Natural killer cell (primary cell): ENCODE measurements at regions not wholly inside any gene's neighbourhood (a gene's known extent, or its start where the extent isn't known, plus 50 kb on each side); places are given as distances from the start of the nearest gene placed in this dataset.

Experiments
- ATAC-seq, 3 donors: fragments of 150-1000 bp in 2 of 3; fragments of 200-7000 bp in 1 of 3; cut with Tn5 transposase; 1 replicate in 1 of 3; 2 replicates in 2 of 3; pipeline ENCODE4 v1.10.0; 2021; ENCODE audit warnings: mild to moderate bottlenecking in 2 of 3, moderate library complexity in 2 of 3
- DNase-seq, 2 donors: peaks; one replicate each; pipeline versions ENCODE4 v3.0.0 to v3.0.0-alpha.2; 2013 to 2021; ENCODE audit warnings: mixed read lengths in 1 of 2
- H3K27ac ChIP-seq: one replicate; pipeline ENCODE4 v1.5.1; 2013; ENCODE audit warnings: mild to moderate bottlenecking, low read length
- H3K27me3 ChIP-seq: one replicate; pipeline ENCODE4 v1.6.1; 2013; ENCODE audit warnings: low read length; ENCODE audit not compliant: control insufficient read depth, insufficient read depth
- H3K36me3 ChIP-seq: one replicate; pipeline ENCODE4 v1.6.1; 2013; ENCODE audit warnings: low read length; ENCODE audit not compliant: control insufficient read depth, insufficient read depth
- H3K4me1 ChIP-seq: one replicate; pipeline ENCODE4 v1.6.1; 2013; ENCODE audit warnings: low read length; ENCODE audit not compliant: control insufficient read depth, insufficient read depth
- H3K4me3 ChIP-seq: one replicate; pipeline ENCODE4 v1.5.1; 2013; ENCODE audit warnings: low read length
- H3K9me3 ChIP-seq: one replicate; pipeline ENCODE4 v1.6.1; 2013; ENCODE audit warnings: low read length; ENCODE audit not compliant: control insufficient read depth, insufficient read depth
- H3K27ac Mint-ChIP-seq, 2 donors: one replicate each; pipeline ENCODE4 v1.8.0; 2022; ENCODE audit warnings: mild to moderate bottlenecking in 2 of 2, mixed read lengths in 2 of 2, moderate library complexity in 1 of 2
- H3K27me3 Mint-ChIP-seq, 2 donors: one replicate each; pipeline ENCODE4 v1.8.0; 2022; ENCODE audit warnings: low read depth in 2 of 2, mixed read lengths in 2 of 2
- H3K36me3 Mint-ChIP-seq: one replicate; pipeline ENCODE4 v1.8.0; 2022; ENCODE audit warnings: mixed read lengths
- H3K4me1 Mint-ChIP-seq, 2 donors: one replicate each; pipeline ENCODE4 v1.8.0; 2022; ENCODE audit warnings: mixed read lengths in 2 of 2
- H3K4me3 Mint-ChIP-seq: one replicate; pipeline ENCODE4 v1.8.0; 2022; ENCODE audit warnings: mild to moderate bottlenecking, moderate library complexity, mixed read lengths
- H3K9me3 Mint-ChIP-seq, 2 donors: one replicate each; pipeline ENCODE4 v1.8.0; 2022; ENCODE audit warnings: mixed read lengths in 2 of 2
- WGBS: methylation state at CpG from one replicate; pipeline ENCODE4 v1.1.7; 2013; ENCODE audit warnings: missing lambda C conversion rate; ENCODE audit not compliant: insufficient coverage; 5-methylcytosine and 5-hydroxymethylcytosine counted together
- intact Hi-C: fragments of 100-400 bp; cut with micrococcal nuclease; formaldehyde crosslinking; loops from one replicate; pipeline ENCODE4 v1.14.2; 2022
- TF ChIP-seq, protein P1 (sequence below): fragments of 200-600 bp; IDR thresholded peaks from one replicate; pipeline ENCODE4 v1.8.0; 2022; ENCODE audit warnings: antibody characterized with exemption

DNA sequence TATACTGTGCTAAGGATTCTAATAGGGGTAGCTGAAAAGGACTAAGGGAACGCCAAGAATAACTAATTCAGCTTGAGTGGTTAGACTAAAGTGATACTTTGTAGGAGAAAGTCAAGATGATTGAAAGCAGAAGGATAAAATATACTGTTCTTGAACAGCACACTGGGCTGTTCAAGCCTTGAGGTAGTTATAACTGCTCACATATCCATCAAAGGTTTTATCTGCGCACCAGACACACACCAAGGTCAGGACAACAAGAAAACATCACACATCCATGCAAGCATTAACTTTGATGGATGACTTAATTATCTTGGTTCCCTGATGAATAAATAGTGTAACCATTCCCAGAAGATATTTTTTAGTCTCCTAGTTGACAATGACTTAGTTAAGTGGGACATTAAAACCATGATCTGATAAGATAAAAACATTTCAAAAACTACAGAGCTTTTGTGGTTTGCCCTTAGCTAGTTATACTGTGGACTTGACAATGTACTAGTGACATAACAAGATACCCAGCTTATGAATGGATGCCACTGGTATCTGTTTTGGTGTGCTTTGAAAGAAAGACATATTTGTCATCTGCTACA, 728.9 kb downstream of the JRKL start:
- no peaks in the 10 kb centered on the region for H3K27me3 Mint-ChIP-seq
- Histone ChIP-seq H3K36me3 (no peaks in the 10 kb centered on the region), H3K4me3 (no peak overlapping the region), H3K4me1 (no peaks in the 10 kb centered on the region), H3K9me3 (no peaks in the 10 kb centered on the region), H3K27me3 (no peaks in the 10 kb centered on the region), H3K27ac (no peak overlapping the region)
- ATAC-seq: no peak
- no peak for DNase-seq
- whole genome bisulfite sequencing: 94% methylated on average over 2 of the region's 2 CpGs
- TF ChIP-seq, protein P1, sequence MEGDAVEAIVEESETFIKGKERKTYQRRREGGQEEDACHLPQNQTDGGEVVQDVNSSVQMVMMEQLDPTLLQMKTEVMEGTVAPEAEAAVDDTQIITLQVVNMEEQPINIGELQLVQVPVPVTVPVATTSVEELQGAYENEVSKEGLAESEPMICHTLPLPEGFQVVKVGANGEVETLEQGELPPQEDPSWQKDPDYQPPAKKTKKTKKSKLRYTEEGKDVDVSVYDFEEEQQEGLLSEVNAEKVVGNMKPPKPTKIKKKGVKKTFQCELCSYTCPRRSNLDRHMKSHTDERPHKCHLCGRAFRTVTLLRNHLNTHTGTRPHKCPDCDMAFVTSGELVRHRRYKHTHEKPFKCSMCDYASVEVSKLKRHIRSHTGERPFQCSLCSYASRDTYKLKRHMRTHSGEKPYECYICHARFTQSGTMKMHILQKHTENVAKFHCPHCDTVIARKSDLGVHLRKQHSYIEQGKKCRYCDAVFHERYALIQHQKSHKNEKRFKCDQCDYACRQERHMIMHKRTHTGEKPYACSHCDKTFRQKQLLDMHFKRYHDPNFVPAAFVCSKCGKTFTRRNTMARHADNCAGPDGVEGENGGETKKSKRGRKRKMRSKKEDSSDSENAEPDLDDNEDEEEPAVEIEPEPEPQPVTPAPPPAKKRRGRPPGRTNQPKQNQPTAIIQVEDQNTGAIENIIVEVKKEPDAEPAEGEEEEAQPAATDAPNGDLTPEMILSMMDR: no peak
- no peaks in the 10 kb centered on the region for H3K4me1 Mint-ChIP-seq
- H3K9me3 Mint-ChIP-seq: peaks cover 3 to 5% of the 10 kb centered on the region in 2 donors
- no peak overlapping the region for H3K27ac Mint-ChIP-seq
- H3K4me3 Mint-ChIP-seq: no peak overlapping the region
- H3K36me3 Mint-ChIP-seq: no peaks in the 10 kb centered on the region
- intact Hi-C loops: no loop called here

DNA sequence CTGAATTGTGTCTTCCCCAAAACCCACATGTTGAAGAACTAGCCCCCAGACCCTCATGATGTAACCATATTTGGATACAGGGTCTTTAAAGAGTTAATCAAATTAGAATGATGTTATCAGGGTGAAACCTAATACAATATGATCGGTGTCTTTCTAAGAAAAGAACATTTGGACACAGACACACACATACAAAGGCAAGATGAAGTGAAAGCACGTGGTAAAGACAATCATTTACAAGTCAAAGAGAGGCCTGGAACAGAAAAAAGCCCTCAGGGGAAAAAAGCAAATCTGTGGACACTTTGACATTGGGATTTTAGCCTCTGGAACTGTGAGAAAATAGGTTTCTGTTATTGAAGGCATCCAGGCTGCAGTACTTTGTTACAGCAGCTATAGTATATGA, 733.4 kb downstream of the JRKL start:
- Mint-ChIP-seq H3K36me3 (no peaks in the 10 kb centered on the region), H3K4me3 (no peak overlapping the region), H3K4me1 (no peaks in the 10 kb centered on the region), H3K9me3 (peaks cover 12 to 14% of the 10 kb centered on the region in 2 donors), H3K27me3 (no peaks in the 10 kb centered on the region), H3K27ac (no peak overlapping the region)
- H3K4me1 ChIP-seq: no peaks in the 10 kb centered on the region
- intact Hi-C loops: no loop called here
- no peaks in the 10 kb centered on the region for H3K36me3 ChIP-seq
- no peaks in the 10 kb centered on the region for H3K9me3 ChIP-seq
- no peak overlapping the region for H3K27ac ChIP-seq
- WGBS: 42% methylated on average over 1 of the region's 2 CpGs
- ATAC-seq (no peak), DNase-seq (no peak)
- no peaks in the 10 kb centered on the region for H3K27me3 ChIP-seq
- TF ChIP-seq, protein P1: no peak
- H3K4me3 ChIP-seq: no peak overlapping the region

DNA sequence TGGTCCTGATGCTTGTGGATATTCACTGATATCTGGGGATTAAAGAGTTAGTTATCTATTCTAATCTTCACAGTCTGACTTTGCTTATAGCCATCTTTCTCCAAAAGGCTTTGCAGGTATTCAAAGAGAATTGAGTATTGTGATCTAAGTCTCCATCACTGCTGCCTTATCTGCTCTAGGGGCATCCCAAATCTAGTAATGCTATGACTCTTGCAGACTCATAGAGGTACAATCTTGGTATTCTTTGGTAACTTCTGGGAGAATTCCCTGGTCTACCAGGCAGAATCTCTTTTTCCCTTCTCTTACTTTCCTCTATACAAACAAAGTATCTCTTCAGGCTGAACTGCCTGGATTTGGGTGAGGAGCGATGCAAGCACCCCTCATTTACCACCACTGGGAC, 746.3 kb downstream of the JRKL start:
- Histone ChIP-seq H3K9me3 (peaks cover 8% of the 10 kb centered on the region), H3K36me3 (no peaks in the 10 kb centered on the region), H3K4me1 (no peaks in the 10 kb centered on the region), H3K27me3 (no peaks in the 10 kb centered on the region), H3K4me3 (no peak overlapping the region), H3K27ac (no peak overlapping the region)
- Mint-ChIP-seq H3K36me3 (no peaks in the 10 kb centered on the region), H3K4me3 (no peak overlapping the region), H3K9me3 (peaks cover 24 to 41% of the 10 kb centered on the region in 2 donors), H3K4me1 (no peaks in the 10 kb centered on the region), H3K27me3 (no peaks in the 10 kb centered on the region), H3K27ac (no peak overlapping the region)
- intact Hi-C loops: no loop called here
- TF ChIP-seq, protein P1: no peak
- DNase-seq (no peak), ATAC-seq (no peak)
- WGBS: 84% methylated on average over 1 of the region's 1 CpG

DNA sequence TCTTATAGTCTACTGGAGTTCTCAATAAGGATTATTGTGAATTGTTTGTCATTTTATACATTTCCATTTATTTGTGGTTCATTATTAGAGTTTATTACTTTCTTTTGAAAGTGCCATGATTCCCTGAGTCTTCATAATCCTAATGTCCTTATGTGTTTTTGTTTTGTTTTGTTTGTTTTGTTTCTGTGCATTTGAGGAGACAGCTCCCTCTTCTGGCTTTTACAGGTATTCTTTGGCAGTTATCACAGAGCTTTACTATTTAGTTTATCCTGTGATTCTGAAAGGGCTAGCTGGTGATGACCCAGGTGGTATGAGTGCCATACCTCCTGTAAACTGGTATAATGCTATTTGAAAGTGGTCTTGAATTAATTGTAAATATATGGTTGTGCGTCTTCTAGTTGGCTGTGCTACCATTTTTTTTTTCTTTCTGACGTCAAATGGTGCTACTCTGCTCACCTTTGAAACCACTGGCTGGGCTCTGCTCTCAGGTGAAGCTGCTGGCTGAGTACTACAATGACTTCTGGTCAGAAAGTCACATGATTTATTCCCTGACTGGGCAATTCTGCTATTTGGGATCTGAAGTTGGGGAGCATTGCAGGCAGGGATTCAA, 751.2 kb downstream of the JRKL start:
- no peaks in the 10 kb centered on the region for H3K4me1 Mint-ChIP-seq
- intact Hi-C loops: no loop called here
- no peak for DNase-seq
- Histone ChIP-seq H3K36me3 (no peaks in the 10 kb centered on the region), H3K27me3 (no peaks in the 10 kb centered on the region), H3K4me1 (no peaks in the 10 kb centered on the region), H3K4me3 (no peak overlapping the region), H3K9me3 (peaks cover 15% of the 10 kb centered on the region), H3K27ac (no peak overlapping the region)
- H3K4me3 Mint-ChIP-seq: no peak overlapping the region
- peaks cover 16 to 36% of the 10 kb centered on the region in 2 donors for H3K9me3 Mint-ChIP-seq
- WGBS: 43% methylated on average over 2 of the region's 2 CpGs
- no peak overlapping the region for H3K27ac Mint-ChIP-seq
- H3K36me3 Mint-ChIP-seq: peaks cover 9% of the 10 kb centered on the region
- TF ChIP-seq, protein P1: no peak
- H3K27me3 Mint-ChIP-seq: no peaks in the 10 kb centered on the region
- ATAC-seq: no peak
